G401 (cell line): ENCODE measurements at regions not wholly inside any gene's neighbourhood (a gene's known extent, or its start where the extent isn't known, plus 50 kb on each side); places are given as distances from the start of the nearest gene placed in this dataset.
"Not testable (repeated sequence)": the region's sequence is repeated elsewhere in the genome, so short reads cannot be mapped to it uniquely, and the experiment has no call there.

ENCODE experiments used
- DNase-seq: peaks from one replicate; pipeline ENCODE4 v3.0.0-alpha.2; 2015; ENCODE audit warnings: low spot score
- in situ Hi-C: cut with HindIII; loops from 2 replicates; pipeline ENCODE4 v1.10.0; 2016; ENCODE audit warnings: low sequenced_read_pairs, mixed read lengths

DNA sequence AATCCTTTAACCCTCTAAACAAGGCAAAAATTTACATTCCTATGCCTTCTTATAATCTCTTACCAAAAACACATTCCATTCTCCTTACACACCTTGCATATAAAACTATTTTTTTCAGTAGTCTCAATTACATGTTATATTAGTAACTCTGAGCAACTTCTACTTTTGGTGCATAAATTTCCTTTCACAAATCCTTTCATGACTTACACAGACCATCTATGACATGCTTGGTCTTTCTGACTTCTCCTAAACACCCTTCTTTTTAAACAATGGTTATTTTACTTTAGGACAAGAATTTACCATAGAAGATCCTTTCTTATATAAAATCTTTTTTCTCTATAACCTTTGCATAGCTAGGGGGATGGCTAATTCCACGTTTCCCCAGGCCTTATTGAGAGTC, 208.0 kb upstream of the ARRDC3 start:
- in situ Hi-C loops = no loop called here

GRCh38 chr5:91586232-91586631, 203.1 kb upstream of the ARRDC3 start:
- DNase-seq = no peak
- in situ Hi-C loops = no loop called here

More for the DNA sequence above, 208.0 kb upstream of the ARRDC3 start:
- DNase-seq = no peak

- no peak for DNase-seq
- in situ Hi-C loops = no loop called here
These were observed 201.2 kb upstream of the ARRDC3 start for GRCh38 chr5:91584352-91584751.

DNA sequence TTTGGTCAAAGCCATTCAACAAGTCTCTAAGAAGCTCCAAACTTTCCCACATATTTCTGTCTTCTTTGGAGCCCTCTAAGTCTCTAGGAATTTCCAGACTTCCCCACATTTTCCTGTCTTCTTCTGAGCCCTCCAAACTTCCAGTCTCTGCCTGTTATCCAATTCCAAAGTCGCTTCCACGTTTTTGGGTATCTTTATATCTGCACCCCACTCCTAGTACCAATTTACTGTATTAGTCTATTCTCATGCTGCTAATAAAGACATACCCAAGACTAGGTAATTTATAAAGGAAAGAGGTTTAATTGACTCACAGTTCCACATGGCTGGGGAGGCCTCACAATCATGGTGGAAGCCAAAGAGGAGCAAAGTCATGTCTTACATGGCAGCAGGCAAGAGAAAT, 182.9 kb upstream of the ARRDC3 start:
- in situ Hi-C loops = not testable (repeated sequence)

GRCh38 chr5:91562922-91563321, 179.8 kb upstream of the ARRDC3 start:
- in situ Hi-C loops = no loop called here
- no peak for DNase-seq

More for the DNA sequence above, 182.9 kb upstream of the ARRDC3 start:
- DNase-seq = not testable (repeated sequence)

- DNase-seq = no peak
- in situ Hi-C loops = no loop called here
These were observed 158.6 kb upstream of the ARRDC3 start for GRCh38 chr5:91541696-91542095.

- no peak for DNase-seq
- in situ Hi-C loops = no loop called here
These were observed 155.1 kb upstream of the ARRDC3 start for GRCh38 chr5:91538179-91538578.

DNA sequence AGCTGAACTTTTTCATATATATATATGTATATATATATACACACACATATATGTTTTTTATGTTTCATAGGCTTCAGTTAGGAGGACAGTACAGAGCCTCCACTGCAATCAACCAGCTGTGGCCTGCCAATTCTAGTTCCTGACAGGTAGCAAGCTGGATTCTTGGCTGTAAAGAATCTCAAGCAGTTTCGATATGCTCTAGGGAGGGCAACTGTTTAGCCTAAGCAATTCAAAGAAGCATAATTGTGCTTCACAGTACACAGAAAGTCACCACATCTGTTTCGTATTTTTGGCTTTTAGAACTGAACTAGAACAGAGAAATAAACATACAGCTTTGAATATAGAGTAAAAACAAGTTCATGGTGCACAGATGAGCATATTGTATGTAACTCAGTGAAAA, 152.4 kb upstream of the ARRDC3 start:
- in situ Hi-C loops = no loop called here
- no peak for DNase-seq

DNA sequence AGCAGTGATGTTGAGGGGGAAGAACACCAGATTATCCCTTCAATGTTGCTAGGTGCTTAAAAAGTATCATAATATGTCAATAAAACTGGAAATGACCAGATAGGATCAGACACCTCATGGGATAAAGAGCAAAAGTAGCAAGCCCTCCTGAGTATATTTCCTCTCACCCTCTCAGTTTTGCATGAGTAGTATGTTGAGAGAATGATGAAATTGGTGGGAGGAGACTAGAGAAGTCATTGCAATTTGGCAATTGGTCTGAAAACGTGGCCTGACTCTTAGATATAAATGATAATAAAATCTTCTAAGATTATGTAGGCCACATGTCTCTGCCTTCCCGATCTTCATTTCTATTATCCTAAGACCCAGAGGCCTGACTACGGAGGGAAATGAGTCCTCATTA, 151.2 kb upstream of the ARRDC3 start:
- in situ Hi-C loops = no loop called here
- DNase-seq = no peak

DNA sequence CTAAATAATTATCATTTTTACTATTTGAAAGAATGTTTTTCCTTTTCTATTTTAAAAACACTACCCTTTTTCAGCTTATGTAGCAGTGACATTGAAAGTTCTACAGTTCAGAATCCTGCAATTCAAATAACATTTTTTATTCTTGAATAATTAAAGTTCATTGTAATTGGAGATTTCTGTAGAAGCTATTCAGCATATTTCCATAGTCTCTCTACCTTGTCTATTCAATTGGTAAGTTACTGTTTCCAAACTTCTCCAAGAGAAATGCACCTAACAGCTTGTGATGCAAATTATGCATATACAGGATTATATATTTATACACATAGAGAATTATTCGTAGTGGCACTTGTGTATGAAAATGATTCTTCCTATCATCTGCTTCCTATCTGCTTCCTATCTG, 149.7 kb upstream of the ARRDC3 start:
- in situ Hi-C loops = no loop called here
- DNase-seq = no peak

GRCh38 chr5:91532281-91532680, 149.2 kb upstream of the ARRDC3 start:
- no peak for DNase-seq
- in situ Hi-C loops = no loop called here

DNA sequence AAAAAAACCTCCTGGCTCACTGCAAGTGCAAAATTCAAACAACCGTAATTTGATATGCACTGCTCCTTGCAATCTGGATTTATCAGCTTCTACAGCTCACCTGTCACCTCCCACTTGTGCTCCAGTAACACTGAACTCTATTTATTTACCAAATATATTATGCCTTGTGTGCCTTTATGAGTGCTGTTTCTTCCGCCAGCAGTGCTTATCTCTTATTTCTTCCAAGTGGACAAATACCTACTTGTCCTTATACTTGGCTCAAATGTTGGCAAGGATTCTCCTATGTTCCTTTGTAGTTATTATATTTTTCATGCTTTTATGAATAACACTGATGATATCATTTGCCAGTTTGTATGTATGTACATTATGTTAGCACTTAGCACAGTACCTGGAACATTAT, 145.7 kb upstream of the ARRDC3 start:
- no peak for DNase-seq
- in situ Hi-C loops = no loop called here

DNA sequence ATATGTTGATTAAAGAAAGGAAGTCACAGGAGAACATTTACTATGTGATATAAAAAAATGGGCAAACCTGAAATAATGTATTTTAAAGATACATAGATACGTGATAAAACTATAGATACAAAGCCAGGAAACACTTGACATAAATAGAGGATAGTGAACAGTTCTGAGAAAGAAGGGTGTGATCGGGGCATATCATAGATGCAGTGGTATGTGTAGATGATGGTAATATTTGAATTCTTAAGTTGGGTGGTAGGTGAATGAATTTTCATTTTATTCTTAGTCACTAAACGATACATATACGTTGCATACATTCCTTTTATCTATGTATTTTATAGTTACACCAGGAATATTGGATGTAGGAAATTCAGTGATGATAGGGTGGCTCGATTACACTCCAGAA, 138.7 kb upstream of the ARRDC3 start:
- in situ Hi-C loops = no loop called here
- no peak for DNase-seq

- DNase-seq = no peak
These were observed 138.2 kb upstream of the ARRDC3 start for GRCh38 chr5:91521334-91521733.

DNA sequence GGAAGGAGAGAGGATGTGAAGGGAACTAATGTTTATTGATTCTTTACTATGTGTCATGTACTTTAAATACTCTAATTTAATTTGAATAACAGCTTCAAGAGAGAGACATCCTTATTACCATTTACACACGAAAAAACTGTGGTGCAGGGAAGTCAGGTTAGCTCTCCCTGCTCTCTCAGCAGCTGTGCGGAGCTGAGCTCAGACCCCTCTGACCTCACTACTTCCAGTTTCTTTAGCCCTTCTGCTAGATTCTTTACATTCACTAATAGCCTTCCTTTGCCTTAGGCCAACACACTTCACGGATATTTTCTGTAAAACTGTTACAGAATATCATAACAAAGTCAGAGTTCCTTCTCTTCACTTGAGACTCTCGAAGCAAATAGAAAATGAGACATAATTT, 131.3 kb upstream of the ARRDC3 start:
- DNase-seq = no peak
- in situ Hi-C loops = no loop called here

More at GRCh38 chr5:91521334-91521733, 138.2 kb upstream of the ARRDC3 start:
- in situ Hi-C loops = no loop called here

- DNase-seq = no peak
- in situ Hi-C loops = no loop called here
These were observed 120.2 kb upstream of the ARRDC3 start for GRCh38 chr5:91503321-91503720.

GRCh38 chr5:91500758-91501157, 117.6 kb upstream of the ARRDC3 start:
- no peak for DNase-seq
- in situ Hi-C loops = no loop called here

- DNase-seq = peak; percentile 47
- in situ Hi-C loops = loop anchor here (10.0 kb wide), 1 partner anchor 835 kb away; no protein-coding TSS in a partner anchor
These were observed 116.9 kb upstream of the ARRDC3 start for GRCh38 chr5:91499943-91500531.

DNA sequence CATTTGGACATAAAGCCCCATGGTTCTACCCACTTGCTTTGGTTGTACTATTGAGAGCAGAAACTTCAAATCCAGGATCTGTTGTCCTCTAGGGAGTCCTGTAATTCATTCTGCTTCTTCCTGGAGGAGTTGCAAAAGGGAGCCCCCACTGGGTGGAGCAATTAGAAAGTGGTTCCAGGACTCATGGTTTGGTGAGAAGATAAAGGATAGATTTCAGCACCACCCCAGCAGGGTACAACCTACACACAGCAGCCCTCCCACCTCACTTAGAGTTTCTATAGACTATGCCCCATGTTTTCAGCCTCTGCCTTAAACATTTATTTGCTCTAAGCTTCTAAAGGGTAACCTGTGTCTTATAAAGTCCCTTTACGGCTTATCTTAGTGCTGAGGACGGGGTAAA, 112.6 kb upstream of the ARRDC3 start:
- DNase-seq = no peak

GRCh38 chr5:91494447-91494996, 111.4 kb upstream of the ARRDC3 start:
- DNase-seq = no peak
- in situ Hi-C loops = loop anchor here (10.0 kb wide), 1 partner anchor 840 kb away; no protein-coding TSS in a partner anchor

More for the DNA sequence above, 112.6 kb upstream of the ARRDC3 start:
- in situ Hi-C loops = loop anchor here (10.0 kb wide), 1 partner anchor 839 kb away; no protein-coding TSS in a partner anchor

DNA sequence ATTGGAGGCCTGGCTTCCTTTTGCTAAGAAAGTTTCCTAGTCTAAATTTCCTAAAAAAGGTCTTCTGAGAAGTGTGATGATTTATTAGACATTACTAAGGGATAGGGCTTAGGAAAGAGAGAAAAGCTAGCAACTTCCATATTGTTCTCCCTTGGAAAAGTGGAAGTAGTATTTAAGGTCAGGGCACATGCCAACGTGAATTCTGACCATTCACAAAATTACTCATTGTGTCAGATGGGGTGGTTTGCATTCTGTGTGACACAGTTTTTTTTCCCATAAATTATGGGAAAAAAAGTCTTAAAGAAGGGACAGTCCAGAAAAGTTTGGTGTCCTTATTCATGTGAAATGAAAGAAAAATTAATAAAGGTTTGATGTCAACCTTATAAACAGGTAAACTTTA, 110.0 kb upstream of the ARRDC3 start:
- in situ Hi-C loops = loop anchor here (10.0 kb wide), 1 partner anchor 842 kb away; no protein-coding TSS in a partner anchor
- no peak for DNase-seq
